K562 (cell line): ENCODE measurements at regions not wholly inside any gene's neighbourhood (a gene's known extent, or its start where the extent isn't known, plus 50 kb on each side); places are given as distances from the start of the nearest gene placed in this dataset.

Experiments used
- ATAC-seq: fragments of 200-7000 bp; cut with Tn5 transposase; 3 replicates; pipeline ENCODE4 v1.9.1; 2020; ENCODE audit warnings: moderate library complexity
- BruUV-seq: library from RNA; stranded (reverse); fragments of 400-500 nt; replicated peaks from 2 replicates; lab custom pipeline; 2021; lab: Mats Ljungman, UMichigan
- CTCF ChIA-PET: fragments of 300-600 bp; formaldehyde crosslinking; extraction: SDS; loops from one replicate; lab custom pipeline; 2021; ENCODE audit warnings: low intra/inter-chr PET ratio; lab: Yijun Ruan, JAX
- POLR2A ChIA-PET: fragments of 300-600, 350-650 bp; sonication (Branson Sonifier 250); formaldehyde crosslinking; extraction: SDS; loops from one replicate; lab custom pipeline; 2021; ENCODE audit warnings: antibody characterized with exemption, inconsistent platforms; lab: Yijun Ruan, JAX
- DNase-seq, 4 experiments: peaks; one replicate each; pipeline versions ENCODE4 v3.0.0 to v3.0.0-alpha.2; 2011 to 2018; ENCODE audit warnings: low spot score in 3 of 4, mixed read lengths in 3 of 4; ENCODE audit errors: extremely low read depth in 1 of 4
- FAIRE-seq: peaks from 2 replicates; lab custom pipeline; 2011; peaks lifted over from hg19 to GRCh38; lab: Jason Lieb, UNC
- H2AFZ ChIP-seq: 2 replicates; pipeline ENCODE4 v1.6.0; 2011; ENCODE audit warnings: low read depth, low read length, control low read depth, inconsistent platforms
- H3K27ac ChIP-seq: fragments of 200-600 bp; 3 replicates; pipeline ENCODE4 v1.8.0; 2011; ENCODE audit warnings: low read depth, mild to moderate bottlenecking, control low read depth, inconsistent platforms, low read length, moderate library complexity, mixed read lengths; ENCODE audit errors: extremely low read depth
- H3K27me3 ChIP-seq, 2 experiments: fragments of 300-600 bp in 1 of 2; 2 replicates in 1 of 2; 3 replicates in 1 of 2; pipeline versions ENCODE4 v1.6.0 to v1.8.0; 2011; ENCODE audit warnings: inconsistent platforms in 2 of 2, low read length in 2 of 2, mild to moderate bottlenecking in 1 of 2, mixed read lengths in 1 of 2, moderate library complexity in 1 of 2; ENCODE audit not compliant: control insufficient read depth in 2 of 2, insufficient read depth in 2 of 2
- H3K36me3 ChIP-seq: fragments of 300-600 bp; 3 replicates; pipeline ENCODE4 v1.8.0; 2011; ENCODE audit warnings: mild to moderate bottlenecking, low read length, inconsistent platforms; ENCODE audit not compliant: control insufficient read depth, insufficient read depth
- H3K4me1 ChIP-seq, 2 experiments: fragments of 200-600 bp in 1 of 2; replicated peaks in 1 of 2; 2 replicates in 1 of 2; 3 replicates in 1 of 2; pipeline versions ENCODE4 v1.5.1 to v1.8.0; 2011; ENCODE audit warnings: inconsistent platforms in 2 of 2, low read length in 2 of 2, mild to moderate bottlenecking in 1 of 2, mixed read lengths in 1 of 2, moderate library complexity in 1 of 2; ENCODE audit not compliant: control insufficient read depth in 2 of 2, insufficient read depth in 2 of 2
- H3K4me2 ChIP-seq: 2 replicates; pipeline ENCODE4 v1.6.1; 2011; ENCODE audit warnings: low read length, control low read depth, inconsistent platforms, mixed read lengths; ENCODE audit not compliant: insufficient read depth
- H3K4me3 ChIP-seq: fragments of 200-600 bp; sonication (generic), shearing (Covaris generic); 2 replicates; pipeline ENCODE4 v1.5.1; 2016; ENCODE audit warnings: control low read depth, inconsistent platforms
- H3K79me2 ChIP-seq: fragments of 200-600 bp; 3 replicates; pipeline ENCODE4 v1.8.0; 2011; ENCODE audit warnings: low read length, inconsistent platforms; ENCODE audit not compliant: control insufficient read depth, insufficient read depth
- H3K9ac ChIP-seq, 2 experiments: 2 replicates each; pipeline versions ENCODE4 v1.6.0 to v1.6.1; 2011; ENCODE audit warnings: low read depth in 2 of 2, low read length in 2 of 2, control low read depth in 1 of 2, inconsistent platforms in 1 of 2, mild to moderate bottlenecking in 1 of 2, mixed read lengths in 1 of 2; ENCODE audit not compliant: insufficient read depth in 1 of 2
- H3K9me1 ChIP-seq: one replicate; pipeline ENCODE4 v1.6.0; 2011; ENCODE audit warnings: inconsistent platforms, mild to moderate bottlenecking, low read length, moderate library complexity; ENCODE audit not compliant: control insufficient read depth, insufficient read depth
- H3K9me3 ChIP-seq: replicated peaks from 2 replicates; pipeline ENCODE4 v1.5.1; 2011; ENCODE audit warnings: low read depth, low read length, inconsistent platforms; ENCODE audit not compliant: control insufficient read depth, insufficient read depth
- H4K20me1 ChIP-seq: replicated peaks from 2 replicates; pipeline ENCODE4 v1.6.1; 2011; ENCODE audit warnings: low read length, inconsistent platforms, mixed read lengths; ENCODE audit not compliant: control insufficient read depth, insufficient read depth
- HMG20B ChIP-seq: fragments of 250-450 bp; sonication (Bioruptor Pico); IDR thresholded peaks from 2 replicates; pipeline ENCODE4 v1.5.0; 2021; ENCODE audit warnings: mild to moderate bottlenecking
- NCOA1 ChIP-seq: fragments of 450-650 bp; IDR thresholded peaks from 2 replicates; pipeline ENCODE4 v1.6.1; 2016; ENCODE audit warnings: low read depth
- POLR2AphosphoS5 ChIP-seq: IDR thresholded peaks from 2 replicates; pipeline ENCODE4 v1.6.1; 2011; ENCODE audit warnings: mild to moderate bottlenecking, low read depth, low read length, moderate library complexity; ENCODE audit not compliant: control insufficient read depth, insufficient read depth
- PTTG1 ChIP-seq: fragments of 450-650 bp; IDR thresholded peaks from 2 replicates; pipeline ENCODE4 v1.6.1; 2016; ENCODE audit warnings: low read depth, mild to moderate bottlenecking, missing genetic modification characterization, missing compliant biosample characterization
- SRSF7 ChIP-seq: fragments of 200-400 bp; formaldehyde crosslinking; optimal IDR thresholded peaks from 2 replicates; pipeline ENCODE3; 2017; ENCODE audit warnings: mild to moderate bottlenecking, low read depth, low read length
- SUPT5H ChIP-seq: fragments of 450-650 bp; IDR thresholded peaks from 2 replicates; pipeline ENCODE4 v1.6.1; 2016
- ZNF175 ChIP-seq: fragments of 200-800 bp; sonication (Bioruptor generic); IDR thresholded peaks from 2 replicates; pipeline ENCODE4 v1.6.1; 2016; ENCODE audit warnings: low read depth, mild to moderate bottlenecking, missing genetic modification characterization, missing compliant biosample characterization
- ZSCAN32 ChIP-seq: fragments of 450-650 bp; formaldehyde crosslinking; IDR thresholded peaks from 2 replicates; pipeline ENCODE4 v1.4.0; 2020; ENCODE audit warnings: mild to moderate bottlenecking, moderate library complexity
- WGBS: fragments of 100-300 bp; shearing (Covaris generic); methylation state at CpG from one replicate; pipeline ENCODE4 v1.1.6; 2016; ENCODE audit warnings: low coverage, mixed read lengths; ENCODE audit not compliant: insufficient coverage; ENCODE audit errors: missing lambda C conversion rate; 5-methylcytosine and 5-hydroxymethylcytosine counted together
- in situ Hi-C: fragments of 300-500 bp; cut with MboI; formaldehyde crosslinking; loops from 4 replicates; pipeline ENCODE4 v1.15.0; 2018; ENCODE audit warnings: inconsistent platforms, mixed read lengths
- intact Hi-C: fragments of 100-400 bp; cut with micrococcal nuclease; formaldehyde crosslinking; loops from 2 replicates; pipeline ENCODE4 v1.14.2; 2022
- TF ChIP-seq, protein P1 (sequence below): sonication (generic); formaldehyde crosslinking; IDR thresholded peaks from 2 replicates; pipeline ENCODE4 v1.8.0; 2023; ENCODE audit warnings: mild to moderate bottlenecking, missing genetic modification reagents
- TF ChIP-seq, protein P2 (sequence below): fragments of 200-400 bp; formaldehyde crosslinking; IDR thresholded peaks from 2 replicates; pipeline ENCODE4 v1.6.1; 2017; ENCODE audit warnings: mild to moderate bottlenecking, low read depth, low read length, moderate library complexity
- TF ChIP-seq, protein P3 (sequence below): fragments of 250-450 bp; sonication (Bioruptor Pico); IDR thresholded peaks from 2 replicates; pipeline ENCODE4 v1.8.0; 2022; ENCODE audit warnings: inconsistent platforms
- TF ChIP-seq, protein P4 (sequence below): fragments of 250-450 bp; sonication (Bioruptor Pico); IDR thresholded peaks from 2 replicates; pipeline ENCODE4 v1.4.0; 2020; ENCODE audit warnings: mild to moderate bottlenecking, moderate library complexity

DNA sequence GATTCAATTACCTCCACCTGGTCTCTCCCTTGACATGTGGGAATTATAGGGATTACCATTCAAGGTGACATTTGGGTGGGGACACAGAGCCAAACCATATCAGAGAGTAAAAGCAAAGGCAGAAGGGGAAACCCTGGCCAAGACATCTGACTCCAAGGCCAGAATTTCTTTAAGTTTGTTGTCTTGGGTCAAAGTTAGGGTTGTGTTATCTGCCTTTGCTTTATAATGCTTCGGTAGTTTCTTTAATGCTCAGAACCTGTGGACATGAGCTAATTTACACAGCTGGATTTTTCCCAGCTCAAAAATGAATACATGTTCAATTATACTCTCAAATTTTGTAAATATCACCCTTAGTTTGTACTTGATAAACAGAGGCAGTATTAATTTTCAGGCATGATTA, 1074.4 kb downstream of the ADGRL2 start:
- H3K4me1 ChIP-seq: no peaks in the 10 kb centered on the region
- ATAC-seq: no peak
- H3K4me3 ChIP-seq: no peak overlapping the region
- ChIA-PET POLR2A (no interaction called here), CTCF (no interaction called here)
- no peaks in the 10 kb centered on the region for H4K20me1 ChIP-seq
- H3K4me2 ChIP-seq: no peak overlapping the region
- H3K27me3 ChIP-seq: no peaks in the 10 kb centered on the region
- no peak for FAIRE-seq
- H2AFZ ChIP-seq: no peak overlapping the region
- H3K79me2 ChIP-seq: no peaks in the 10 kb centered on the region
- H3K9me1 ChIP-seq: no peaks in the 10 kb centered on the region
- in situ Hi-C loops: no loop called here
- no TSS peak for BruUV-seq
- H3K27ac ChIP-seq: no peak overlapping the region
- 0% methylated on average over 1 of the region's 1 CpG for WGBS
- no peak overlapping the region for H3K9ac ChIP-seq
- intact Hi-C loops: no loop called here
- H3K36me3 ChIP-seq: no peaks in the 10 kb centered on the region
- 0 out of 2 replicates have a peak, but pooled peaks cover 1% of the 10 kb centered on the region for H3K9me3 ChIP-seq
- DNase-seq: no peak
- TF ChIP-seq, protein P1, sequence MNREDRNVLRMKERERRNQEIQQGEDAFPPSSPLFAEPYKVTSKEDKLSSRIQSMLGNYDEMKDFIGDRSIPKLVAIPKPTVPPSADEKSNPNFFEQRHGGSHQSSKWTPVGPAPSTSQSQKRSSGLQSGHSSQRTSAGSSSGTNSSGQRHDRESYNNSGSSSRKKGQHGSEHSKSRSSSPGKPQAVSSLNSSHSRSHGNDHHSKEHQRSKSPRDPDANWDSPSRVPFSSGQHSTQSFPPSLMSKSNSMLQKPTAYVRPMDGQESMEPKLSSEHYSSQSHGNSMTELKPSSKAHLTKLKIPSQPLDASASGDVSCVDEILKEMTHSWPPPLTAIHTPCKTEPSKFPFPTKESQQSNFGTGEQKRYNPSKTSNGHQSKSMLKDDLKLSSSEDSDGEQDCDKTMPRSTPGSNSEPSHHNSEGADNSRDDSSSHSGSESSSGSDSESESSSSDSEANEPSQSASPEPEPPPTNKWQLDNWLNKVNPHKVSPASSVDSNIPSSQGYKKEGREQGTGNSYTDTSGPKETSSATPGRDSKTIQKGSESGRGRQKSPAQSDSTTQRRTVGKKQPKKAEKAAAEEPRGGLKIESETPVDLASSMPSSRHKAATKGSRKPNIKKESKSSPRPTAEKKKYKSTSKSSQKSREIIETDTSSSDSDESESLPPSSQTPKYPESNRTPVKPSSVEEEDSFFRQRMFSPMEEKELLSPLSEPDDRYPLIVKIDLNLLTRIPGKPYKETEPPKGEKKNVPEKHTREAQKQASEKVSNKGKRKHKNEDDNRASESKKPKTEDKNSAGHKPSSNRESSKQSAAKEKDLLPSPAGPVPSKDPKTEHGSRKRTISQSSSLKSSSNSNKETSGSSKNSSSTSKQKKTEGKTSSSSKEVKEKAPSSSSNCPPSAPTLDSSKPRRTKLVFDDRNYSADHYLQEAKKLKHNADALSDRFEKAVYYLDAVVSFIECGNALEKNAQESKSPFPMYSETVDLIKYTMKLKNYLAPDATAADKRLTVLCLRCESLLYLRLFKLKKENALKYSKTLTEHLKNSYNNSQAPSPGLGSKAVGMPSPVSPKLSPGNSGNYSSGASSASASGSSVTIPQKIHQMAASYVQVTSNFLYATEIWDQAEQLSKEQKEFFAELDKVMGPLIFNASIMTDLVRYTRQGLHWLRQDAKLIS: no peak
- TF ChIP-seq, protein P2, sequence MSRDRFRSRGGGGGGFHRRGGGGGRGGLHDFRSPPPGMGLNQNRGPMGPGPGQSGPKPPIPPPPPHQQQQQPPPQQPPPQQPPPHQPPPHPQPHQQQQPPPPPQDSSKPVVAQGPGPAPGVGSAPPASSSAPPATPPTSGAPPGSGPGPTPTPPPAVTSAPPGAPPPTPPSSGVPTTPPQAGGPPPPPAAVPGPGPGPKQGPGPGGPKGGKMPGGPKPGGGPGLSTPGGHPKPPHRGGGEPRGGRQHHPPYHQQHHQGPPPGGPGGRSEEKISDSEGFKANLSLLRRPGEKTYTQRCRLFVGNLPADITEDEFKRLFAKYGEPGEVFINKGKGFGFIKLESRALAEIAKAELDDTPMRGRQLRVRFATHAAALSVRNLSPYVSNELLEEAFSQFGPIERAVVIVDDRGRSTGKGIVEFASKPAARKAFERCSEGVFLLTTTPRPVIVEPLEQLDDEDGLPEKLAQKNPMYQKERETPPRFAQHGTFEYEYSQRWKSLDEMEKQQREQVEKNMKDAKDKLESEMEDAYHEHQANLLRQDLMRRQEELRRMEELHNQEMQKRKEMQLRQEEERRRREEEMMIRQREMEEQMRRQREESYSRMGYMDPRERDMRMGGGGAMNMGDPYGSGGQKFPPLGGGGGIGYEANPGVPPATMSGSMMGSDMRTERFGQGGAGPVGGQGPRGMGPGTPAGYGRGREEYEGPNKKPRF: no peak
- TF ChIP-seq SRSF7 (no peak), SUPT5H (no peak), NCOA1 (no peak), POLR2AphosphoS5 (no peak), ZNF175 (CRISPR knock-in tag) (no peak), PTTG1 (tag) (no peak), ZSCAN32 (CRISPR knock-in tag) (no peak), HMG20B (no peak)
- TF ChIP-seq, protein P3, sequence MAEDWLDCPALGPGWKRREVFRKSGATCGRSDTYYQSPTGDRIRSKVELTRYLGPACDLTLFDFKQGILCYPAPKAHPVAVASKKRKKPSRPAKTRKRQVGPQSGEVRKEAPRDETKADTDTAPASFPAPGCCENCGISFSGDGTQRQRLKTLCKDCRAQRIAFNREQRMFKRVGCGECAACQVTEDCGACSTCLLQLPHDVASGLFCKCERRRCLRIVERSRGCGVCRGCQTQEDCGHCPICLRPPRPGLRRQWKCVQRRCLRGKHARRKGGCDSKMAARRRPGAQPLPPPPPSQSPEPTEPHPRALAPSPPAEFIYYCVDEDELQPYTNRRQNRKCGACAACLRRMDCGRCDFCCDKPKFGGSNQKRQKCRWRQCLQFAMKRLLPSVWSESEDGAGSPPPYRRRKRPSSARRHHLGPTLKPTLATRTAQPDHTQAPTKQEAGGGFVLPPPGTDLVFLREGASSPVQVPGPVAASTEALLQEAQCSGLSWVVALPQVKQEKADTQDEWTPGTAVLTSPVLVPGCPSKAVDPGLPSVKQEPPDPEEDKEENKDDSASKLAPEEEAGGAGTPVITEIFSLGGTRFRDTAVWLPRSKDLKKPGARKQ (CRISPR knock-in tag): no peak
- TF ChIP-seq, protein P4, sequence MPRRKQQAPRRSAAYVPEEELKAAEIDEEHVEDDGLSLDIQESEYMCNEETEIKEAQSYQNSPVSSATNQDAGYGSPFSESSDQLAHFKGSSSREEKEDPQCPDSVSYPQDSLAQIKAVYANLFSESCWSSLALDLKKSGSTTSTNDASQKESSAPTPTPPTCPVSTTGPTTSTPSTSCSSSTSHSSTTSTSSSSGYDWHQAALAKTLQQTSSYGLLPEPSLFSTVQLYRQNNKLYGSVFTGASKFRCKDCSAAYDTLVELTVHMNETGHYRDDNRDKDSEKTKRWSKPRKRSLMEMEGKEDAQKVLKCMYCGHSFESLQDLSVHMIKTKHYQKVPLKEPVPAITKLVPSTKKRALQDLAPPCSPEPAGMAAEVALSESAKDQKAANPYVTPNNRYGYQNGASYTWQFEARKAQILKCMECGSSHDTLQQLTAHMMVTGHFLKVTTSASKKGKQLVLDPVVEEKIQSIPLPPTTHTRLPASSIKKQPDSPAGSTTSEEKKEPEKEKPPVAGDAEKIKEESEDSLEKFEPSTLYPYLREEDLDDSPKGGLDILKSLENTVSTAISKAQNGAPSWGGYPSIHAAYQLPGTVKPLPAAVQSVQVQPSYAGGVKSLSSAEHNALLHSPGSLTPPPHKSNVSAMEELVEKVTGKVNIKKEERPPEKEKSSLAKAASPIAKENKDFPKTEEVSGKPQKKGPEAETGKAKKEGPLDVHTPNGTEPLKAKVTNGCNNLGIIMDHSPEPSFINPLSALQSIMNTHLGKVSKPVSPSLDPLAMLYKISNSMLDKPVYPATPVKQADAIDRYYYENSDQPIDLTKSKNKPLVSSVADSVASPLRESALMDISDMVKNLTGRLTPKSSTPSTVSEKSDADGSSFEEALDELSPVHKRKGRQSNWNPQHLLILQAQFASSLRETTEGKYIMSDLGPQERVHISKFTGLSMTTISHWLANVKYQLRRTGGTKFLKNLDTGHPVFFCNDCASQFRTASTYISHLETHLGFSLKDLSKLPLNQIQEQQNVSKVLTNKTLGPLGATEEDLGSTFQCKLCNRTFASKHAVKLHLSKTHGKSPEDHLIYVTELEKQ: no peak
